ENCODE measurements at regions not wholly inside any gene's neighbourhood (a gene's known extent, or its start where the extent isn't known, plus 50 kb on each side); places are given as distances from the start of the nearest gene placed in this dataset.
"Not testable (repeated sequence)": the region's sequence is repeated elsewhere in the genome, so short reads cannot be mapped to it uniquely, and the experiment has no call there.

GRCh38 chr4:26059391-26060154 is 145.6 kb downstream of the SMIM20 start:
- H3K36me3 ChIP-seq = no peaks in the 10 kb centered on the region
- ATAC-seq (no peak), DNase-seq (no peak)
- TF ChIP-seq POLR2A (IDR thresholded peaks at IDR 0.05) (no peak), CTCF (IDR thresholded peaks at IDR 0.05) (no peak)
- peaks cover 0 to 15% (median 0%) of the 10 kb centered on the region in 12 donors for H3K4me1 ChIP-seq
- intact Hi-C loops (cut with DNase I) = no loop called here
- 85 to 92% (median 89%) methylated on average over 5 of the region's 5 CpGs for WGBS, 4 donors
- H3K27ac ChIP-seq = no peak overlapping the region
- H3K27me3 ChIP-seq = no peaks in the 10 kb centered on the region
- no peak overlapping the region for H3K4me3 ChIP-seq
- no peaks in the 10 kb centered on the region for H3K9me3 ChIP-seq

- H3K27ac ChIP-seq = no peak overlapping the region
- TF ChIP-seq POLR2A (IDR thresholded peaks at IDR 0.05) = no peak
- no peak for TF ChIP-seq CTCF (IDR thresholded peaks at IDR 0.05)
- WGBS, 4 donors = 80 to 88% (median 81%) methylated on average over 3 of the region's 3 CpGs
- no peak for ATAC-seq
- intact Hi-C loops (cut with DNase I) = no loop called here
- H3K27me3 ChIP-seq = no peaks in the 10 kb centered on the region
- DNase-seq = no peak
- no peak overlapping the region for H3K4me3 ChIP-seq
- peaks cover 0 to 15% (median 0%) of the 10 kb centered on the region in 12 donors for H3K4me1 ChIP-seq
- H3K9me3 ChIP-seq = no peaks in the 10 kb centered on the region
- no peaks in the 10 kb centered on the region for H3K36me3 ChIP-seq
These were observed 146.3 kb downstream of the SMIM20 start for GRCh38 chr4:26060286-26060685.

GRCh38 chr4:26061248-26061986 is 147.4 kb downstream of the SMIM20 start:
- Histone ChIP-seq H3K4me3 (no peak overlapping the region), H3K4me1 (peaks cover 0 to 15% (median 0%) of the 10 kb centered on the region in 12 donors), H3K27ac (no peak overlapping the region), H3K27me3 (no peaks in the 10 kb centered on the region), H3K36me3 (no peaks in the 10 kb centered on the region), H3K9me3 (no peaks in the 10 kb centered on the region)
- ATAC-seq (peak in 3 of 4 donors; percentile 28 to 75 (median 63)), DNase-seq (no peak)
- peak in 8 of 12 donors; percentile 12 to 41 (median 32) for TF ChIP-seq CTCF (IDR thresholded peaks at IDR 0.05)
- no peak for TF ChIP-seq POLR2A (IDR thresholded peaks at IDR 0.05)
- intact Hi-C loops (cut with DNase I) = no loop called here
- WGBS, 4 donors = 67 to 89% (median 77%) methylated on average over 6 to 7 of the region's 7 CpGs

GRCh38 chr4:26062215-26062614 is 148.2 kb downstream of the SMIM20 start:
- Histone ChIP-seq H3K4me3 (no peak overlapping the region), H3K36me3 (no peaks in the 10 kb centered on the region), H3K27ac (no peak overlapping the region), H3K4me1 (peaks cover 0 to 15% (median 0%) of the 10 kb centered on the region in 12 donors), H3K27me3 (no peaks in the 10 kb centered on the region), H3K9me3 (no peaks in the 10 kb centered on the region)
- intact Hi-C loops (cut with DNase I) = no loop called here
- 43 to 62% (median 54%) methylated on average over 2 of the region's 2 CpGs for WGBS, 4 donors
- ATAC-seq (no peak), DNase-seq (no peak)
- TF ChIP-seq POLR2A (IDR thresholded peaks at IDR 0.05) = no peak
- no peak for TF ChIP-seq CTCF (IDR thresholded peaks at IDR 0.05)

GRCh38 chr4:26064009-26064408 is 150.0 kb downstream of the SMIM20 start:
- H3K4me3 ChIP-seq; H3K36me3 ChIP-seq; H3K27me3 ChIP-seq; H3K4me1 ChIP-seq; H3K9me3 ChIP-seq; H3K27ac ChIP-seq; DNase-seq; intact Hi-C loops (cut with DNase I); ATAC-seq: not testable (repeated sequence)
- 87 to 96% (median 93%) methylated on average over 20 to 34 of the region's 34 CpGs for WGBS, 4 donors

Data from heart left ventricle (tissue), 16 donors.